ENCODE measurements at regions not wholly inside any gene's neighbourhood (a gene's known extent, or its start where the extent isn't known, plus 50 kb on each side); places are given as distances from the start of the nearest gene placed in this dataset.

GRCh38 chr11:32318071-32319055 lies 117.0 kb downstream of the WT1 start:
- intact Hi-C loops (cut with micrococcal nuclease; ENCODE audit: unreplicated experiment): no loop called here
- ATAC-seq (no peak), FAIRE-seq (no peak), DNase-seq (ENCODE audit: low spot score) (no peak)
- Histone ChIP-seq H3K4me3 (replicated peaks in 1 of 3; ENCODE audit: insufficient read depth in 1 of 3, low read depth in 2 of 3, low read length in 3 of 3) (no peak overlapping the region), H3K27me3 (ENCODE audit: control insufficient read depth in 1 of 2, insufficient read depth in 2 of 2, low read length in 2 of 2) (peaks cover 0 to 32% of the 10 kb centered on the region in 2 experiments; a peak in 1 of 5 replicates), H2AFZ (ENCODE audit: low read length) (no peak overlapping the region), H3K36me3 (replicated peaks in 1 of 2; ENCODE audit: control insufficient read depth in 1 of 2, insufficient read depth in 2 of 2, low read length in 2 of 2) (no peaks in the 10 kb centered on the region), H3K9ac (ENCODE audit: insufficient read depth, low read depth, low read length) (no peak overlapping the region), H3K9me3 (ENCODE audit: low read length) (no peaks in the 10 kb centered on the region), H3K4me2 (ENCODE audit: low read depth, low read length) (no peak overlapping the region), H3K79me2 (ENCODE audit: insufficient read depth, low read length) (no peaks in the 10 kb centered on the region), H4K20me1 (ENCODE audit: insufficient read depth, low read length) (no peaks in the 10 kb centered on the region), H3K27ac (ENCODE audit: extremely low read length, insufficient read depth, low read length) (no peak overlapping the region), H3K4me1 (ENCODE audit: insufficient read depth, low read length) (no peaks in the 10 kb centered on the region)
- in situ Hi-C loops (cut with HindIII; ENCODE audit: extremely low pct_ligation_motif_present, low pct_unique_long_range_greater_than_20kb): no loop called here
- ChIA-PET CTCF (ENCODE audit: low intra/inter-chr PET ratio, low total read pairs) (no interaction called here), POLR2A (no interaction called here)
- no TSS peak for BruUV-seq (replicated peaks)
- 0% methylated on average over 4 of the region's 5 CpGs for WGBS (ENCODE audit: low lambda C conversion rate)
- TF ChIP-seq AHR (CRISPR knock-in tag; IDR thresholded peaks at IDR 0.05): no peak
- TF ChIP-seq KAT2B (IDR thresholded peaks at IDR 0.05; ENCODE audit: borderline replicate concordance, low read depth, low read length): no peak
- no peak for TF ChIP-seq MBNL3 (CRISPR knock-in tag; conservative IDR thresholded peaks at IDR 0.05)
- TF ChIP-seq CBX5 (CRISPR knock-in tag; IDR thresholded peaks at IDR 0.05; ENCODE audit: borderline replicate concordance): no peak
- TF ChIP-seq GMEB2 (CRISPR knock-in tag; IDR thresholded peaks at IDR 0.05; ENCODE audit: low read depth): no peak
- TF ChIP-seq NFATC3 (CRISPR knock-in tag; IDR thresholded peaks at IDR 0.05): no peak
- TF ChIP-seq RCOR2 (CRISPR knock-in tag; IDR thresholded peaks at IDR 0.05): no peak
- TF ChIP-seq ZNF234 (CRISPR knock-in tag; conservative IDR thresholded peaks at IDR 0.05): no peak
- TF ChIP-seq DNMT3B (CRISPR knock-in tag; conservative IDR thresholded peaks at IDR 0.05): no peak
- TF ChIP-seq SOX6 (IDR thresholded peaks at IDR 0.05): no peak
- TF ChIP-seq SOX6 (CRISPR knock-in tag; IDR thresholded peaks at IDR 0.05): no peak
- TF ChIP-seq THAP7 (CRISPR knock-in tag; IDR thresholded peaks at IDR 0.05): no peak
- no peak for TF ChIP-seq CERS6 (CRISPR knock-in tag; IDR thresholded peaks at IDR 0.05)
- no peak for TF ChIP-seq CBFB (CRISPR knock-in tag; IDR thresholded peaks at IDR 0.05)
- no peak for TF ChIP-seq CSRNP2 (CRISPR knock-in tag; conservative IDR thresholded peaks at IDR 0.05; ENCODE audit: low read depth)
- TF ChIP-seq HOMEZ (CRISPR knock-in tag; IDR thresholded peaks at IDR 0.05; ENCODE audit: low read depth): no peak
- no peak for TF ChIP-seq GLMP (CRISPR knock-in tag; IDR thresholded peaks at IDR 0.05; ENCODE audit: borderline replicate concordance)
